ENCODE measurements at regions not wholly inside any gene's neighbourhood (a gene's known extent, or its start where the extent isn't known, plus 50 kb on each side); places are given as distances from the start of the nearest gene placed in this dataset.

DNA sequence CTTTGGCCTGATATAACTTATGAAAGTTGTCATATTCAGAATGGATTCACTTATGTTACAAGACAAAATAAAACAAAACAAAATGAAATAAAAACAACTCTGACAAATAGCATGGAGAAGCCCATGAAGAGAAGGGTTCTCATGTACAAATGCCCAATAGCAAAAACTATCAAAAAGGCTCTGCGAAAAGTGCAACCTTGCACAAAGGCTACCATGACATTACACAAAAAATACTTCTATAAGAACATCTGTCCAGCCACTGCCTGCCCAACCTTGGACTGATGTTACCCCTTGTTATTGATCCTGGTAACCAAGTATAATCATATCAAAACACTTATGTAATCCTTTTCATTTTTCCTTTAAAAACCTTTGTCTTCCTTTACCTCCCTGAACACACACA is 213.0 kb downstream of the ATP23 start:
- POLR2A ChIA-PET (ENCODE audit: unreplicated experiment): no interaction called here
- H3K4me3 ChIP-seq (ENCODE audit: insufficient read depth, low read depth, low read length): no peak overlapping the region
- in situ Hi-C loops (cut with MboI; ENCODE audit: low sequenced_read_pairs) (no loop called here), dilution Hi-C loops (cut with HindIII; ENCODE audit: low sequenced_read_pairs, unreplicated experiment) (no loop called here), intact Hi-C loops (cut with micrococcal nuclease) (no loop called here)
- no peak overlapping the region for H3K4ac ChIP-seq (ENCODE audit: low read depth, low read length)
- no peak overlapping the region for H3K18ac ChIP-seq (ENCODE audit: low read depth, low read length)
- H3K4me1 ChIP-seq (ENCODE audit: control insufficient read depth, insufficient read depth, low read length): no peaks in the 10 kb centered on the region
- H3K79me1 ChIP-seq (ENCODE audit: low read depth in 1 of 2, low read length in 2 of 2): no peaks in the 10 kb centered on the region
- H4K8ac ChIP-seq (ENCODE audit: low read depth in 2 of 2, low read length in 2 of 2): no peak overlapping the region
- ATAC-seq (ENCODE audit: low read depth) (no peak), DNase-seq (no peak)
- no peaks in the 10 kb centered on the region for H3K9me3 ChIP-seq (ENCODE audit: control insufficient read depth, insufficient read depth, low read length)
- H3K36me3 ChIP-seq (ENCODE audit: control insufficient read depth, insufficient read depth, low read length): no peaks in the 10 kb centered on the region
- H2AFZ ChIP-seq (replicated peaks; ENCODE audit: low read length, poor library complexity): no peak overlapping the region
- no peak overlapping the region for H2BK20ac ChIP-seq (ENCODE audit: low read depth, low read length)
- no peak overlapping the region for H4K5ac ChIP-seq (ENCODE audit: low read depth, low read length)
- H4K91ac ChIP-seq (ENCODE audit: insufficient read depth, low read depth, low read length): no peak overlapping the region
- H3K9me1 ChIP-seq (ENCODE audit: insufficient read depth, low read length): no peaks in the 10 kb centered on the region
- H2AK5ac ChIP-seq (ENCODE audit: low read depth, low read length): no peak overlapping the region
- no peak for TF ChIP-seq RFX5 (IDR thresholded peaks at IDR 0.05; ENCODE audit: low read depth, low read length)
- no peak for TF ChIP-seq FOS (IDR thresholded peaks at IDR 0.05; ENCODE audit: low read depth, low read length)
- TF ChIP-seq POLR2A (IDR thresholded peaks at IDR 0.05; ENCODE audit: low read depth, low read length): no peak
- no peak for TF ChIP-seq CHD1 (IDR thresholded peaks at IDR 0.05; ENCODE audit: low read depth, low read length)
- peak; percentile 41 for TF ChIP-seq MAFK (IDR thresholded peaks at IDR 0.05; ENCODE audit: low read depth, low read length)
- TF ChIP-seq, protein P1, sequence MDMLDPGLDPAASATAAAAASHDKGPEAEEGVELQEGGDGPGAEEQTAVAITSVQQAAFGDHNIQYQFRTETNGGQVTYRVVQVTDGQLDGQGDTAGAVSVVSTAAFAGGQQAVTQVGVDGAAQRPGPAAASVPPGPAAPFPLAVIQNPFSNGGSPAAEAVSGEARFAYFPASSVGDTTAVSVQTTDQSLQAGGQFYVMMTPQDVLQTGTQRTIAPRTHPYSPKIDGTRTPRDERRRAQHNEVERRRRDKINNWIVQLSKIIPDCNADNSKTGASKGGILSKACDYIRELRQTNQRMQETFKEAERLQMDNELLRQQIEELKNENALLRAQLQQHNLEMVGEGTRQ (IDR thresholded peaks at IDR 0.05; ENCODE audit: low read depth, low read length): no peak
- H2BK120ac ChIP-seq (ENCODE audit: low read depth, low read length): no peak overlapping the region
- no peak overlapping the region for H3K27ac ChIP-seq (ENCODE audit: insufficient read depth, low read length)
- no peak overlapping the region for H3K56ac ChIP-seq (ENCODE audit: extremely low read depth, insufficient read depth, low read length)
- no peak overlapping the region for H3K14ac ChIP-seq (replicated peaks; ENCODE audit: low read depth, low read length)
- no peak overlapping the region for H2BK15ac ChIP-seq (ENCODE audit: low read depth, low read length)
- H2AK9ac ChIP-seq (replicated peaks; ENCODE audit: low read depth, low read length, poor library complexity): no peak overlapping the region
- 83% methylated on average over 1 of the region's 1 CpG; no CpG with 5 or more reads in 1 of the 2 experiments for WGBS, 2 experiments (ENCODE audit: extremely low coverage in 2 of 2, insufficient read length in 1 of 2)
- BruUV-seq (replicated peaks): no TSS peak
- H2BK5ac ChIP-seq (ENCODE audit: low read depth, low read length, poor library complexity, severe bottlenecking): no peak overlapping the region
- no peak overlapping the region for H3K23ac ChIP-seq (ENCODE audit: low read depth, low read length)
- no peak overlapping the region for H3K9ac ChIP-seq (ENCODE audit: low read depth, low read length)
- H3K4me2 ChIP-seq (ENCODE audit: low read depth, low read length): no peak overlapping the region
- no peaks in the 10 kb centered on the region for H4K20me1 ChIP-seq (ENCODE audit: insufficient read depth, low read length)
- CTCF ChIA-PET: no interaction called here
- H3K27me3 ChIP-seq (ENCODE audit: control insufficient read depth, insufficient read depth, low read length): 0 out of 2 replicates have a peak, but pooled peaks cover 1% of the 10 kb centered on the region
